HFFc6 (cell line): ENCODE measurements at regions not wholly inside any gene's neighbourhood (a gene's known extent, or its start where the extent isn't known, plus 50 kb on each side); places are given as distances from the start of the nearest gene placed in this dataset.
"Not testable (repeated sequence)": the region's sequence is repeated elsewhere in the genome, so short reads cannot be mapped to it uniquely, and the experiment has no call there.

ENCODE experiments used
- DNase-seq: peaks from one replicate; pipeline ENCODE4 v3.0.0-alpha.2; 2018
- H3K27ac Mint-ChIP-seq: 2 replicates; pipeline ENCODE4 v1.8.0; 2020; ENCODE audit warnings: mild to moderate bottlenecking, mixed read lengths
- H3K27me3 Mint-ChIP-seq: 2 replicates; pipeline ENCODE4 v1.8.0; 2021; ENCODE audit warnings: mild to moderate bottlenecking, moderate library complexity, mixed read lengths; ENCODE audit not compliant: insufficient read depth
- H3K36me3 Mint-ChIP-seq: 2 replicates; pipeline ENCODE4 v1.8.0; 2021; ENCODE audit warnings: low read depth, mixed read lengths
- H3K4me1 Mint-ChIP-seq: 2 replicates; pipeline ENCODE4 v1.8.0; 2020; ENCODE audit warnings: low read depth, mixed read lengths
- H3K4me3 Mint-ChIP-seq: 2 replicates; pipeline ENCODE4 v1.8.0; 2020; ENCODE audit warnings: mild to moderate bottlenecking, moderate library complexity, mixed read lengths
- H3K9me3 Mint-ChIP-seq: 2 replicates; pipeline ENCODE4 v1.8.0; 2020; ENCODE audit warnings: mild to moderate bottlenecking, mixed read lengths
- CTCF ChIP-seq: fragments of 200-600 bp; sonication (generic); IDR thresholded peaks from 2 replicates; pipeline ENCODE4 v1.5.0; 2021; ENCODE audit warnings: antibody characterized with exemption, mild to moderate bottlenecking

DNA sequence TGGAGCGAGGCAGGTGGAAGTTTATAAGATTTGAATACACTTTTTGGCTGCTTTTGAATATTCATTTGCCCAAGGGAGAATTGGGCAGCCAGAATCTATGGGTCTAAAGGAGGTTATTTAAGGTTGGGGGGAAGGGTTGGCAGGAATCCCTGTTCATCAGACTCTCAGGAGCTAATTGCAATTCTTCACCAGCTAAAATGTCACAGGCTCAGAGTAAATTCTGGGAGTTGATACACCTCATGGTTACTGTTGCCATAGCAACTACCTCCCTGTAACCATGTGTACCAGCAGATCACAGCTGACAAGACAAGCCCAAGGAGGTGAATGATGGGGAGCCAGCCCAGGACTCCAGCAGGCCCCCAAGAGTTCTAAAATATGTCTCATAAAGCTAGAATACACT lies 75.5 kb downstream of the CAMK2N1 start:
- DNase-seq: peak; percentile 17
- H3K27me3 Mint-ChIP-seq: peaks cover 6% of the 10 kb centered on the region
- no peak for TF ChIP-seq CTCF
- H3K9me3 Mint-ChIP-seq: no peaks in the 10 kb centered on the region
- no peaks in the 10 kb centered on the region for H3K36me3 Mint-ChIP-seq
- H3K27ac Mint-ChIP-seq: peak overlapping the region; percentile 93
- no peak overlapping the region for H3K4me3 Mint-ChIP-seq
- peaks cover 28% of the 10 kb centered on the region for H3K4me1 Mint-ChIP-seq

DNA sequence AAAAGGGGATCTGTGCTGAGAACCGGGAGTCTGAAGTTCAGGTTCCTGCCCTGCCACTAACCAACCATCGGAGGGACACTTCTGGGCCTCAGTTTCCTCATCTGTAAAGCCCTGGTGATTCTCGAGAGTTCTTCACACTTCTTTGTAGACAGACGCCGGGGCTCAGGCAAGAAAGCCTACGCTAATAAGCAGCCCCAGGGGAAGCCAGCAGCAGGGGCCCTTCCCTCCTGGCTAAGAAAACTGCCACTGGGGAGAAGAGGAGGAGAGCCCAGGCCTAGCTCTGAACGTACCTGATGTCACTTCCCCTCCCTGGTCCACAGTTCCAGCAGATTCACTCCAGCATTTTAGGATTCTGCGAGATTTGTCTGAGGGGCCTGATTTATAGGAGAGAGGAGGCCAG lies 76.0 kb downstream of the CAMK2N1 start:
- Mint-ChIP-seq H3K4me3 (no peak overlapping the region), H3K9me3 (no peaks in the 10 kb centered on the region), H3K27me3 (peaks cover 6% of the 10 kb centered on the region), H3K36me3 (no peaks in the 10 kb centered on the region), H3K27ac (peak overlapping the region; percentile 93; the same call in 1 of the 2 replicates), H3K4me1 (peaks cover 28% of the 10 kb centered on the region)
- DNase-seq: no peak
- no peak for TF ChIP-seq CTCF

GRCh38 chr1:20409012-20409411 lies 77.0 kb downstream of the CAMK2N1 start:
- no peaks in the 10 kb centered on the region for H3K9me3 Mint-ChIP-seq
- no peak overlapping the region for H3K27ac Mint-ChIP-seq
- H3K4me3 Mint-ChIP-seq: no peak overlapping the region
- H3K27me3 Mint-ChIP-seq: peaks cover 6% of the 10 kb centered on the region
- H3K4me1 Mint-ChIP-seq: peaks cover 28% of the 10 kb centered on the region
- no peak for TF ChIP-seq CTCF
- H3K36me3 Mint-ChIP-seq: no peaks in the 10 kb centered on the region
- DNase-seq: no peak

DNA sequence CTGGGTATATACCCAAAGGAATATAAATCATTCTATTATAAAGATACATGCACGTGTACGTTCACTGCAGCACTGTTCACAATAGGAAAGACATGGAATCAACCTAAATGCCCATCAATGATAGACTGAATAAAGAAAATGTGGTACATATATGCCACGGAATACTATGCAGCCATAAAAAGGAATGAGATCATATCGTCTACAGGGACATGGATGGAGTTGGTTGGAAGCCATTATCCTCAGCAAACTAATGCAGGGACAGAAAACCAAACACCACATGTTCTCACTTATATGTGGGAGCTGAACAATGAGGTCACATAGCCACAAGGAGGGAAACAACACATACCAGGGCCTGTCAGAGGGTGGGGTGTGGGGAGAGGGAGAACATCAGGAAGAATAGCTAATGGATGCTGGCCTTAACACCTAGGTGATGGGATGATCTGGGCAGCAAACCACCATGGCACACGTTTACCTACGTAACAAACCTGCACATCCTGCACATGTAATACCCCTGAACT lies 77.8 kb downstream of the CAMK2N1 start:
- H3K4me1 Mint-ChIP-seq: peaks cover 28% of the 10 kb centered on the region
- not testable (repeated sequence) for H3K9me3 Mint-ChIP-seq, DNase-seq, H3K27ac Mint-ChIP-seq, H3K36me3 Mint-ChIP-seq, H3K27me3 Mint-ChIP-seq, H3K4me3 Mint-ChIP-seq

DNA sequence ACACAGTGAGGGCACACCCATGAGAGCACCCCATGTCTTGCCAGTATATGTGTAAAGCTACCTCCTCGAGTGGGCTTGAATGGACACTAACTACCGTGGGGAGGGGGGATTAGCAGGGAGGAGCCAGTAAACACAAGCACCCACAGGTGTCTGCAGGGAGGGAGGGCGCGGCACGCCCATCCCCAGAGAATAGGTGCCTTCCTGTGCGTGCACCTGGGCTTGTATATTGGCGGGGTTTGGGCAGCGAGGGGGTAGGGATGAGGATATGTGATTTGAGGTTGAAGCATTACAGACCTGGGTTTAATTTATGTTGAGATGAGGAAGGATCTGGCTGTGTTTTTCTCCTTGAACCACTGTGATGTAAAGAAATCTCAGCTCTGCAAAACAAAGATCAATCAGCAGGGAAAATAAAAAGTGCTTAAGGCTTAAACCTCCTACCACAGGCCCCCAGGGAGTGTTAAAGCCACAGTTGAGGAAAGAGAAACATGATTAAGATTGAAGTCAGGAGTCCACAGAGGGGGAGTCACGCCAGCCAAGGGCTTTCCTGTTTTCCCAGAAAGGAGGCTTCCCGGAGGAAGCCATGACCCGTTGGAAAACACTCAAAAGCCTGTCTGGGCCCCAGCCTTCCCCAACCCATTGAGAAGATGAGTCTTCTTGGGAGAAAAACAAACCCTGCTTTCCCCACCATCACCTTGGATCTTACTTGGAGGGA lies 80.0 kb downstream of the CAMK2N1 start:
- Mint-ChIP-seq H3K36me3 (no peaks in the 10 kb centered on the region), H3K27me3 (peaks cover 16% of the 10 kb centered on the region), H3K4me3 (no peak overlapping the region), H3K4me1 (peaks cover 16% of the 10 kb centered on the region), H3K9me3 (no peaks in the 10 kb centered on the region), H3K27ac (no peak overlapping the region)
- TF ChIP-seq CTCF: no peak
- DNase-seq: no peak

- no peaks in the 10 kb centered on the region for H3K9me3 Mint-ChIP-seq
- H3K27ac Mint-ChIP-seq: no peak overlapping the region
- peaks cover 7% of the 10 kb centered on the region for H3K4me1 Mint-ChIP-seq
- DNase-seq: no peak
- H3K36me3 Mint-ChIP-seq: no peaks in the 10 kb centered on the region
- TF ChIP-seq CTCF: no peak
- H3K4me3 Mint-ChIP-seq: no peak overlapping the region
- peaks cover 21% of the 10 kb centered on the region for H3K27me3 Mint-ChIP-seq
Measured at GRCh38 chr1:20405051-20405754, 80.8 kb downstream of the CAMK2N1 start.
